K562 (cell line): ENCODE measurements at regions not wholly inside any gene's neighbourhood (a gene's known extent, or its start where the extent isn't known, plus 50 kb on each side); places are given as distances from the start of the nearest gene placed in this dataset.

Experiments used
- CCAR2 ChIP-seq: fragments of 200-400 bp; formaldehyde crosslinking; IDR thresholded peaks from 2 replicates; pipeline ENCODE4 v1.6.1; 2017; ENCODE audit warnings: mild to moderate bottlenecking, low read depth, low read length
- HBP1 ChIP-seq: fragments of 450-650 bp; formaldehyde crosslinking; IDR thresholded peaks from 2 replicates; pipeline ENCODE4 v1.4.0; 2022; ENCODE audit warnings: missing genetic modification characterization
- HDAC6 ChIP-seq: IDR thresholded peaks from 2 replicates; pipeline ENCODE4 v1.6.1; 2012; ENCODE audit warnings: low read depth, mild to moderate bottlenecking, control low read depth, inconsistent platforms, low read length, moderate library complexity
- RCOR1 ChIP-seq, 2 experiments: IDR thresholded peaks; 2 replicates each; pipeline ENCODE4 v1.6.1; 2012; ENCODE audit warnings: low read depth in 2 of 2, low read length in 2 of 2, borderline replicate concordance in 1 of 2, improper control_type of control experiment in 1 of 2
- SMAD3 ChIP-seq: fragments of 450-650 bp; formaldehyde crosslinking; conservative IDR thresholded peaks from 2 replicates; pipeline ENCODE4 v1.4.0; 2020; ENCODE audit warnings: mild to moderate bottlenecking
- SOX6 ChIP-seq: fragments of 450-650 bp; IDR thresholded peaks from 2 replicates; pipeline ENCODE4 v1.6.1; 2014; ENCODE audit warnings: mild to moderate bottlenecking
- SUPT5H ChIP-seq: fragments of 450-650 bp; IDR thresholded peaks from 2 replicates; pipeline ENCODE4 v1.6.1; 2016
- THRAP3 ChIP-seq: fragments of 450-650 bp; IDR thresholded peaks from 2 replicates; pipeline ENCODE4 v1.6.1; 2016; ENCODE audit warnings: mild to moderate bottlenecking, inconsistent platforms, borderline replicate concordance
- ZNF318 ChIP-seq, 2 experiments: fragments of 450-650 bp; IDR thresholded peaks; 2 replicates each; pipeline ENCODE4 v1.6.1; 2016; ENCODE audit warnings: mild to moderate bottlenecking in 2 of 2, borderline replicate concordance in 1 of 2, low read depth in 1 of 2, moderate library complexity in 1 of 2

GRCh38 chr5:125610892-125611291 lies 812.3 kb upstream of the GRAMD2B start (continued):
- TF ChIP-seq ZNF318 (IDR thresholded peaks at IDR 0.05; ENCODE audit: borderline replicate concordance in 1 of 2, low read depth in 1 of 2) = no peak
- no peak for TF ChIP-seq THRAP3
- TF ChIP-seq HDAC6 = no peak
- no peak for TF ChIP-seq CCAR2
- TF ChIP-seq SMAD3 (CRISPR knock-in tag) = no peak
- TF ChIP-seq SUPT5H = no peak
- no peak for TF ChIP-seq HBP1
- no peak for TF ChIP-seq SOX6
- TF ChIP-seq RCOR1 (IDR thresholded peaks at IDR 0.05; ENCODE audit: borderline replicate concordance in 1 of 2, low read depth in 2 of 2, low read length in 2 of 2) = no peak
